Thoracic aorta (tissue), 2 donors: ENCODE measurements at regions not wholly inside any gene's neighbourhood (a gene's known extent, or its start where the extent isn't known, plus 50 kb on each side); places are given as distances from the start of the nearest gene placed in this dataset.
A peak's percentile ranks its signal among the peaks of the same experiment; 100 is the strongest.
"Not testable (repeated sequence)": the region's sequence is repeated elsewhere in the genome, so short reads cannot be mapped to it uniquely, and the experiment has no call there.

Experiments
- ATAC-seq: fragments of 150-250 bp; one replicate; pipeline ENCODE4 v1.8.0; 2017; ENCODE audit warnings: low read depth; ENCODE audit not compliant: insufficient number of reproducible peaks, low FRiP score
- DNase-seq: peaks from one replicate; pipeline ENCODE4 v3.0.0-alpha.2; 2020; ENCODE audit warnings: low spot score
- H3K27ac ChIP-seq, 2 donors: fragments of 200-600 bp; sonication (generic); 1 replicate in 1 of 2; 2 replicates in 1 of 2; pipeline ENCODE4 v1.5.1; 2016; ENCODE audit warnings: mild to moderate bottlenecking in 2 of 2, moderate library complexity in 2 of 2
- H3K27me3 ChIP-seq: fragments of 200-600 bp; sonication (generic); replicated peaks from 2 replicates; pipeline ENCODE4 v1.6.0; 2016; ENCODE audit warnings: mild to moderate bottlenecking; ENCODE audit not compliant: insufficient read depth
- H3K36me3 ChIP-seq: fragments of 200-600 bp; sonication (generic); one replicate; pipeline ENCODE4 v1.5.1; 2016
- H3K4me1 ChIP-seq, 2 donors: fragments of 200-600 bp; sonication (generic); 1 replicate in 1 of 2; 2 replicates in 1 of 2; pipeline versions ENCODE4 v1.5.1 to v1.6.0; 2016; ENCODE audit warnings: low read depth in 2 of 2, mild to moderate bottlenecking in 1 of 2; ENCODE audit not compliant: control insufficient read depth in 1 of 2
- H3K4me3 ChIP-seq: fragments of 200-600 bp; sonication (generic); 2 replicates; pipeline ENCODE4 v1.5.1; 2016; ENCODE audit warnings: mild to moderate bottlenecking
- H3K9me3 ChIP-seq: fragments of 200-600 bp; sonication (generic); 2 replicates; pipeline ENCODE4 v1.5.1; 2016
- TF ChIP-seq, protein P1 (sequence below): fragments of 200-600 bp; sonication (generic); IDR thresholded peaks from one replicate; pipeline ENCODE4 v1.5.1; 2019; ENCODE audit warnings: antibody characterized with exemption

DNA sequence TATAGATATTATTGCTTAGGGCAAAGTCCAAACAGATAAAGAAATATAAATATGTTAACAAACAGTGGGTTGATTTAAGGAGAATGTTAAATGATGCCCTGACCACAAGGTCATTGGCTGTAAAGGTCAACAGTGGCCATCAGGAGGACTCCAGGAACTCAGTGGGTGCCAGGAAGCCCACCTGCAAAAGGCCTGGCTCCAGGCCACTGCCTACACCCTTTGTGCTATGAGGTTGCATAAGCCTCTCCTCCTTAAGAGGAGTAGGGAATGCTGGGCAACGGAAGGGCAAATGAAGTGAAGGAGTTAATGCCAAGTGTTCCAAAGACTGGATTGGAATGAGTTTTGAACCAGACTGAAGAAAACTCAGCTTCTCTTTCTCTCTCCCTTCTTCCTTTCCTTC is 73.3 kb upstream of the ALX4 start:
- Histone ChIP-seq H3K4me1 (no peaks in the 10 kb centered on the region), H3K4me3 (no peak overlapping the region), H3K36me3 (no peaks in the 10 kb centered on the region), H3K27me3 (no peaks in the 10 kb centered on the region), H3K27ac (no peak overlapping the region), H3K9me3 (no peaks in the 10 kb centered on the region)
- no peak for ATAC-seq
- TF ChIP-seq, protein P1, sequence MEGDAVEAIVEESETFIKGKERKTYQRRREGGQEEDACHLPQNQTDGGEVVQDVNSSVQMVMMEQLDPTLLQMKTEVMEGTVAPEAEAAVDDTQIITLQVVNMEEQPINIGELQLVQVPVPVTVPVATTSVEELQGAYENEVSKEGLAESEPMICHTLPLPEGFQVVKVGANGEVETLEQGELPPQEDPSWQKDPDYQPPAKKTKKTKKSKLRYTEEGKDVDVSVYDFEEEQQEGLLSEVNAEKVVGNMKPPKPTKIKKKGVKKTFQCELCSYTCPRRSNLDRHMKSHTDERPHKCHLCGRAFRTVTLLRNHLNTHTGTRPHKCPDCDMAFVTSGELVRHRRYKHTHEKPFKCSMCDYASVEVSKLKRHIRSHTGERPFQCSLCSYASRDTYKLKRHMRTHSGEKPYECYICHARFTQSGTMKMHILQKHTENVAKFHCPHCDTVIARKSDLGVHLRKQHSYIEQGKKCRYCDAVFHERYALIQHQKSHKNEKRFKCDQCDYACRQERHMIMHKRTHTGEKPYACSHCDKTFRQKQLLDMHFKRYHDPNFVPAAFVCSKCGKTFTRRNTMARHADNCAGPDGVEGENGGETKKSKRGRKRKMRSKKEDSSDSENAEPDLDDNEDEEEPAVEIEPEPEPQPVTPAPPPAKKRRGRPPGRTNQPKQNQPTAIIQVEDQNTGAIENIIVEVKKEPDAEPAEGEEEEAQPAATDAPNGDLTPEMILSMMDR, result no peak
- DNase-seq, result no peak

DNA sequence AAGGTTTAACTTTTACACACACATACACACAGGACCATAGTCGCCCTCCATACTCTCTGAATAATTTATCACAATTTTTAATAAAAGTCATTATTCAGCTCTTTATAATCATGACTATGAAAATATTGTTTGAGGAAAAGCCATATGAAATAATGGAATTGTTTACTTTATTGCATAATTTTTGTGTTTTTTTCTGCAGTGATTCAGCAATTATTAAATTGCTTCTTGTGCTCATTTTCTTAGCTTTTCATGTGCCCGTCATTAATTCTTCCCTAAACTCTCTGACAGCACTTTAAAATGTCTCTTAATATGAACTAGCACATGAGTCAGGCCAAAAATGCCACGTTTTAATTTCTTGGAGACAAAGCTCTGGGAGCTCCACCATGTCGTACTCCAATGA is 77.5 kb upstream of the ALX4 start:
- no peaks in the 10 kb centered on the region for H3K9me3 ChIP-seq
- TF ChIP-seq, protein P1, result no peak
- no peaks in the 10 kb centered on the region for H3K36me3 ChIP-seq
- DNase-seq, result no peak
- H3K4me1 ChIP-seq, result no peaks in the 10 kb centered on the region
- H3K27me3 ChIP-seq, result no peaks in the 10 kb centered on the region
- H3K27ac ChIP-seq, result no peak overlapping the region
- no peak overlapping the region for H3K4me3 ChIP-seq
- no peak for ATAC-seq

DNA sequence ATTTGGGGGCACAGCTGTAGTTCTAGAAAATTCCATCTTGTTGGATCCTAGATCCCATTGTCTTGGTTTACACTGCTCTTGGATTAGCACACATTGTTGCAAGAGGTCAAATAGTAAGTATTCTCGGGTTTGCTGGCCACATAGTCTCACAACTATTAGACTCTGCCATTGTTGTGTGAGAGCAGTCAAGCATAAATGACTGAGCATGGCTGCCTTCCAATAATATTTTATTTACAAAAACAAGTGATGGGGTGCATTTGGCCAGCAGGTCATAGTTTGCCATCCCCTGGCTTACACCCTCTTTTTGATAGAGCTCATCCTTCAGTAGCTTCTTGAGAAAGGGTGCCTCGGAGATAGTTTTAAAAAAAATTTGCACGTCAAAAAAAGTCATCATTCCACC is 77.9 kb upstream of the ALX4 start:
- Histone ChIP-seq H3K36me3 (no peaks in the 10 kb centered on the region), H3K27me3 (no peaks in the 10 kb centered on the region), H3K4me3 (no peak overlapping the region), H3K9me3 (no peaks in the 10 kb centered on the region), H3K4me1 (no peaks in the 10 kb centered on the region), H3K27ac (no peak overlapping the region)
- ATAC-seq (no peak), DNase-seq (no peak)
- TF ChIP-seq, protein P1, result no peak

DNA sequence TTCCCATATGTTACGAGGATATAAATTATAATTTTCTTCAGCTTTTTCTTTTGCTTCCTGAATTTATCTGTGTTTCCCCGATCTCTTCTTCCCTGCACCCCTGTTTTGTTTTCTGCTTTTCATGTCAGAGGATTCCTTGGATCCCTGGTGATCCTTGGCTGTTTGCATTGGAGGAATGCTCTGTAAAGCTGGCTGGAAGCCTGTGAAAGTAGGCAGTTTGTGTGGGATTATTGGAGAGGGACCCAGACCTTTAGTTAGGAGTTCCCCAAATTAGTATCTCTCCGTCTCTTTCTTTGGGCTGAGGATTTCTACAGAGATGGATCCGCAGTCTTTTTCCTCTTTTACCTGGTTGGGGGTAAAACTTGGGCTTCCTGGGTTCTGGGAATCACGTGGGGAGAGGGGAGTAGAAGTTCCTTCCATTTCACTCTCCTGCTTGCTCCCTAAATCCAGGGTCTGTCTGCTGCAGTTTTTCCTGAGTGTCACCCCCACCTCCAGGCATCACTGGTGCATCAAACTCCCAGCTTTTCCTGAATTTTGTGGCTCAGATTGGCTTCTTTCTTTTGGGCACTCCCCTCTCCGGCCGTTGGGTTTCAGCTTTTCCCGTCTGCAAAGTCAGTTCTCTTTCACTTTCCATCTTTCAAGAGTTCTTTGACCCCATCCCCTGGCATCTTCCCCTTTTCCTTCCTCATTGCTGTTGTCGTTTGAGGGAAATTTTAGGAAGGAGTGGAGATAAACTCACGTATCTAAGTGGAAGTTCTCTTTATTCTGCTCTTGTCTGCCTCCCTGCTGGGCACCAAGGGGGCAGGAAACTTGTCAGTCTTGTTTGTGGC is 79.1 kb upstream of the ALX4 start:
- Histone ChIP-seq H3K27me3 (no peaks in the 10 kb centered on the region), H3K9me3 (no peaks in the 10 kb centered on the region), H3K36me3 (no peaks in the 10 kb centered on the region), H3K4me3 (peak overlapping the region; percentile 23), H3K4me1 (no peaks in the 10 kb centered on the region), H3K27ac (no peak overlapping the region)
- no peak for ATAC-seq
- TF ChIP-seq, protein P1, result no peak
- no peak for DNase-seq

DNA sequence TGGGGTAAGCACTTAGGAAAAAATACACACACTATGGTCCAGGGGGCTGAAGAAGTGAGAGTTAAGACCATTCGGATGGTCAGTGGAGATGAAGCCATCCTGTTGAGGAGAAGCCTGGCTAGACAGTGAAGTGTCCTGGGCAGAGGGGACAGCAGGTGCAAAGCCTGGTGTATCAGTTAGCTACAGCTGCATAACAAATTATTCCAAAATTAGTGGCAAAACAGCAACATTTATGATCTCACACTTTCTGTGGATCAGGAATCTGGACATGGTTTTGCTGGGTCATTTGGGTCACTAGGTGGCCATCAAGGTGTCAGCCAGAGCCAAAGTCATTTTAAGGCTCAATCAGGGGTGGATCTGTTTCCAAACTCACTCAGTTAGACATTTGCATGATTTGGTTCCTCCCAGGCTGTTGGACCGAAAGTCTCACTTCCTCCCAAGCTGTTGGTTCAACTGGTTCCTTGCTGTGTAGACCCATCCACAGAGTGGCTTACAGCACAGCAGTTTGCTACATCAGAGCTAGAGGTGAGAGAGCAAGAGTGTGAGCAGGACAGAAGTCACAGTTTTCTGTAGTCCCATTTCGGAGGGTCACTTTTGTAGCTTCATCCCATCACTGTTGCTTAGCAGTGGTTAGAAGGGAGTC is 80.1 kb upstream of the ALX4 start:
- no peaks in the 10 kb centered on the region for H3K36me3 ChIP-seq
- no peak for ATAC-seq
- TF ChIP-seq, protein P1, result no peak
- H3K27me3 ChIP-seq, result no peaks in the 10 kb centered on the region
- H3K4me1 ChIP-seq, result no peaks in the 10 kb centered on the region
- no peak overlapping the region for H3K27ac ChIP-seq
- no peaks in the 10 kb centered on the region for H3K9me3 ChIP-seq
- DNase-seq, result no peak
- no peak overlapping the region for H3K4me3 ChIP-seq

DNA sequence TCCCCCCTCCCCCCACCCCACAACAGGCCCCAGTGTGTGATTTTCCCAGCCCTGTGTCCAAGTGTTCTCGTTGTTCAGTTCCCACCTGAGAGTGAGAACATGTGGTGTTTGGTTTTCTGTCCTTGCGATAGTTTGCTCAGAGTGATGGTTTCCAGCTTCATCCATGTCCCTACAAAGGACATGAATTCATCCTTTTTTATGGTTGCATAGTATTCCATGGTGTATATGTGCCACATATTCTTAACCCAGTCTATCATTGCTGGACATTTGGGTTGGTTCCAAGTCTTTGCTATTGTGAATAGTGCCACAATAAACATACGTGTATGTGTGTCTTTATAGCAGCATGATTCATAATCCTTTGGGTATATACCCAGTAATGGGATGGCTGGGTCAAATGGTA is 81.1 kb upstream of the ALX4 start:
- H3K27me3 ChIP-seq, DNase-seq, H3K36me3 ChIP-seq, H3K4me1 ChIP-seq, H3K4me3 ChIP-seq, H3K27ac ChIP-seq, ATAC-seq, H3K9me3 ChIP-seq: not testable (repeated sequence)

DNA sequence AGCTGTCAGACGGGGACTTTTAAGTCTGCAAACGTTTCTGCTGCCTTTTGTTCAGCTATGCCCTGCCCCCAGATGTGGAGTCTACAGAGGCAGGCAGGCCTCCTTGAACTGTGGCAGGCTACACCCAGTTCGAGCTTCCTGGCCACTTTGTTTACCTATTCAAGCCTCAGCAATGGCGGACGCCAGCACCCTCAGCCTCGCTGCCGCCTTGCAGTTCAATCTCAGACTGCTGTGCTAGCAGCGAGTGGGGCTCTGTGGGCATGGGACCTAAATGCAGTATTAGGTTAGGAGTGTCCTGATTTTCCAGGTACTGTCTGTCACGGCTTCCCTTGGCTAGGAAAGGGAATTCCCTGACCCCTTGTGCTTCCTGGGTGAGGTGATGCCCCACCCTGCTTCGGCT is 86.8 kb upstream of the ALX4 start:
- H3K4me3 ChIP-seq, H3K27me3 ChIP-seq, H3K36me3 ChIP-seq, DNase-seq, H3K4me1 ChIP-seq, ATAC-seq, H3K9me3 ChIP-seq, H3K27ac ChIP-seq: not testable (repeated sequence)
